Endothelial cell of umbilical vein (primary cell): ENCODE measurements at regions not wholly inside any gene's neighbourhood (a gene's known extent, or its start where the extent isn't known, plus 50 kb on each side); places are given as distances from the start of the nearest gene placed in this dataset.

Experiments used
- BruUV-seq: library from RNA; stranded (reverse); fragments of 400-500 nt; replicated peaks from 2 replicates; lab custom pipeline; 2021; lab: Mats Ljungman, UMichigan
- CTCF ChIA-PET: fragments of 300-600, 350-600 bp; sonication (Branson Sonifier 250); formaldehyde crosslinking; loops from one replicate; lab custom pipeline; 2021; ENCODE audit warnings: antibody characterized with exemption, inconsistent platforms; lab: Charles Lee
- POLR2A ChIA-PET: fragments of 300-600, 350-600 bp; sonication (Branson Sonifier 250); formaldehyde crosslinking; loops from one replicate; lab custom pipeline; 2021; ENCODE audit warnings: antibody characterized with exemption, inconsistent platforms; lab: Charles Lee
- DNase-seq: peaks from one replicate; pipeline ENCODE4 v3.0.0-alpha.2; 2011; ENCODE audit warnings: low read depth, low spot score
- FAIRE-seq: peaks from 2 replicates; lab custom pipeline; 2011; peaks lifted over from hg19 to GRCh38; lab: Jason Lieb, UNC
- H2AFZ ChIP-seq: 2 replicates; pipeline ENCODE4 v1.6.0; 2012; ENCODE audit warnings: low read depth, low read length, control low read depth, inconsistent platforms
- H3K27ac ChIP-seq: 2 replicates; pipeline ENCODE4 v1.5.1; 2011; ENCODE audit warnings: low read depth, mild to moderate bottlenecking, control low read depth, low read length, moderate library complexity; ENCODE audit not compliant: insufficient read depth
- H3K27me3 ChIP-seq, 2 experiments: 2 replicates each; pipeline versions ENCODE4 v1.6.0 to v1.6.1; 2011; ENCODE audit warnings: low read length in 2 of 2, mixed read lengths in 1 of 2; ENCODE audit not compliant: control insufficient read depth in 2 of 2, insufficient read depth in 2 of 2
- H3K36me3 ChIP-seq, 2 experiments: 2 replicates in 1 of 2; 3 replicates in 1 of 2; pipeline ENCODE4 v1.5.1; 2011; ENCODE audit warnings: low read length in 2 of 2, mild to moderate bottlenecking in 1 of 2, moderate library complexity in 1 of 2; ENCODE audit not compliant: control insufficient read depth in 2 of 2, insufficient read depth in 2 of 2; ENCODE audit errors: extremely low read depth in 1 of 2
- H3K4me1 ChIP-seq: 3 replicates; pipeline ENCODE4 v1.5.1; 2011; ENCODE audit warnings: mild to moderate bottlenecking, low read length; ENCODE audit not compliant: control insufficient read depth, insufficient read depth; ENCODE audit errors: extremely low read depth
- H3K4me2 ChIP-seq: 2 replicates; pipeline ENCODE4 v1.6.1; 2011; ENCODE audit warnings: low read length, control low read depth, mixed read lengths; ENCODE audit not compliant: insufficient read depth
- H3K4me3 ChIP-seq, 3 experiments: fragments of 200-600 bp in 1 of 3; sonication (generic), shearing (Covaris generic) in 1 of 3; replicated peaks in 1 of 3; 2 replicates each; pipeline ENCODE4 v1.5.1; 2011 to 2016; ENCODE audit warnings: control low read depth in 3 of 3, low read length in 3 of 3, mild to moderate bottlenecking in 2 of 3, inconsistent platforms in 1 of 3, low read depth in 1 of 3, moderate library complexity in 1 of 3; ENCODE audit not compliant: insufficient read depth in 1 of 3
- H3K79me2 ChIP-seq: 2 replicates; pipeline ENCODE4 v1.6.0; 2012; ENCODE audit warnings: low read length, inconsistent platforms; ENCODE audit not compliant: control insufficient read depth, insufficient read depth
- H3K9ac ChIP-seq: replicated peaks from 2 replicates; pipeline ENCODE3; 2011; ENCODE audit warnings: low read length, control low read depth; ENCODE audit not compliant: insufficient read depth; ENCODE audit errors: extremely low read depth
- H3K9me1 ChIP-seq: replicated peaks from 3 replicates; pipeline ENCODE4 v1.6.0; 2011; ENCODE audit warnings: mild to moderate bottlenecking, low read length; ENCODE audit not compliant: control insufficient read depth, insufficient read depth; ENCODE audit errors: extremely low read depth
- H3K9me3 ChIP-seq: replicated peaks from 2 replicates; pipeline ENCODE4 v1.5.1; 2012; ENCODE audit warnings: low read length, inconsistent platforms; ENCODE audit not compliant: control insufficient read depth, insufficient read depth
- H4K20me1 ChIP-seq: replicated peaks from 2 replicates; pipeline ENCODE3; 2011; ENCODE audit warnings: mild to moderate bottlenecking, low read length; ENCODE audit not compliant: control insufficient read depth, insufficient read depth; ENCODE audit errors: extremely low read depth
- CTCF ChIP-seq, 2 donors: IDR thresholded peaks; 1 replicate in 1 of 2; 2 replicates in 1 of 2; pipeline ENCODE4 v1.5.1; 2011; ENCODE audit warnings: low read length in 2 of 2, mild to moderate bottlenecking in 2 of 2, moderate library complexity in 2 of 2, control low read depth in 1 of 2, inconsistent platforms in 1 of 2, low read depth in 1 of 2; ENCODE audit not compliant: insufficient read depth in 1 of 2; ENCODE audit errors: extremely low read depth in 1 of 2
- EZH2 ChIP-seq: IDR thresholded peaks from 2 replicates; pipeline ENCODE4 v1.6.1; 2012; ENCODE audit warnings: borderline replicate concordance, low read depth, mild to moderate bottlenecking, moderate library complexity, low read length, inconsistent platforms; ENCODE audit not compliant: severe bottlenecking
- FOS ChIP-seq: IDR thresholded peaks from 2 replicates; pipeline ENCODE4 v1.6.1; 2011; ENCODE audit warnings: mild to moderate bottlenecking, low read length, moderate library complexity, borderline replicate concordance; ENCODE audit not compliant: insufficient read depth
- GATA2 ChIP-seq: IDR thresholded peaks from 2 replicates; pipeline ENCODE4 v1.7.0; 2011; ENCODE audit warnings: low read depth, mild to moderate bottlenecking, moderate library complexity, mixed read lengths, low read length; ENCODE audit not compliant: insufficient read length, insufficient read depth
- JUN ChIP-seq: IDR thresholded peaks from 2 replicates; pipeline ENCODE4 v1.6.1; 2011; ENCODE audit warnings: borderline replicate concordance, low read depth; ENCODE audit not compliant: insufficient read length, insufficient read depth
- MAX ChIP-seq: IDR thresholded peaks from 2 replicates; pipeline ENCODE4 v1.6.1; 2011; ENCODE audit not compliant: insufficient read depth, insufficient read length
- MYC ChIP-seq: IDR thresholded peaks from one replicate; pipeline ENCODE4 v1.6.1; 2011; ENCODE audit warnings: mild to moderate bottlenecking, low read depth, low read length
- POLR2A ChIP-seq: IDR thresholded peaks from 2 replicates; pipeline ENCODE4 v1.6.1; 2012; ENCODE audit warnings: low read depth, mild to moderate bottlenecking, control low read depth, low read length
- POLR2AphosphoS5 ChIP-seq: IDR thresholded peaks from 2 replicates; pipeline ENCODE4 v1.6.1; 2012; ENCODE audit warnings: low read depth, mild to moderate bottlenecking, control low read depth, low read length, moderate library complexity; ENCODE audit not compliant: insufficient read depth
- dilution Hi-C: fragments of 300-500 bp; cut with MboI; formaldehyde crosslinking; loops from one replicate; pipeline ENCODE4 v1.15.0; 2019; ENCODE audit warnings: low sequenced_read_pairs; ENCODE audit not compliant: extremely low pct_ligation_motif_present
- intact Hi-C: fragments of 100-400 bp; cut with micrococcal nuclease; formaldehyde crosslinking; loops from one replicate; pipeline ENCODE4 v1.10.0; 2022

- H3K9me1 ChIP-seq = no peaks in the 10 kb centered on the region
- no peak overlapping the region for H3K4me3 ChIP-seq
- TF ChIP-seq POLR2A (no peak), EZH2 (no peak), MAX (no peak), POLR2AphosphoS5 (no peak), MYC (no peak), JUN (no peak), GATA2 (no peak), FOS (no peak), CTCF (IDR thresholded peaks at IDR 0.05; ENCODE audit: extremely low read depth in 1 of 2, insufficient read depth in 1 of 2, low read depth in 1 of 2, low read length in 2 of 2) (no peak)
- DNase-seq (no peak), FAIRE-seq (no peak)
- no TSS peak for BruUV-seq
- dilution Hi-C loops (no loop called here), intact Hi-C loops (no loop called here)
- H4K20me1 ChIP-seq = no peaks in the 10 kb centered on the region
- no peak overlapping the region for H3K4me2 ChIP-seq
- H3K9ac ChIP-seq = no peak overlapping the region
- H3K27me3 ChIP-seq = no peaks in the 10 kb centered on the region
- H2AFZ ChIP-seq = no peak overlapping the region
- no peak overlapping the region for H3K27ac ChIP-seq
- no peaks in the 10 kb centered on the region for H3K4me1 ChIP-seq
- H3K79me2 ChIP-seq = no peaks in the 10 kb centered on the region
- ChIA-PET POLR2A (no interaction called here), CTCF (no interaction called here)
- no peaks in the 10 kb centered on the region for H3K36me3 ChIP-seq
- no peaks in the 10 kb centered on the region for H3K9me3 ChIP-seq
Measured at GRCh38 chr11:116148645-116149044, 624.1 kb downstream of the BUD13 start.
